Adrenal gland (tissue), 5 donors: ENCODE measurements at regions not wholly inside any gene's neighbourhood (a gene's known extent, or its start where the extent isn't known, plus 50 kb on each side); places are given as distances from the start of the nearest gene placed in this dataset.

Experiments
- POLR2A ChIP-seq, 2 donors: fragments of 450-650 bp; IDR thresholded peaks; one replicate each; pipeline ENCODE4 v1.6.1; 2017; ENCODE audit warnings: antibody characterized with exemption in 2 of 2, mild to moderate bottlenecking in 2 of 2, moderate library complexity in 1 of 2
- TF ChIP-seq, protein P1 (sequence below), 6 experiments: fragments of 450-650 bp in 4 of 6; fragments of 200-600 bp in 2 of 6; sonication (generic) in 1 of 6; IDR thresholded peaks; 1 replicate in 5 of 6; 2 replicates in 1 of 6; pipeline versions ENCODE4 v1.5.1 to v1.8.0; 2016 to 2021; ENCODE audit warnings: antibody characterized with exemption in 6 of 6, mild to moderate bottlenecking in 2 of 6, moderate library complexity in 1 of 6
- donor health status: DM: no; HTN: no; CAD: no.

DNA sequence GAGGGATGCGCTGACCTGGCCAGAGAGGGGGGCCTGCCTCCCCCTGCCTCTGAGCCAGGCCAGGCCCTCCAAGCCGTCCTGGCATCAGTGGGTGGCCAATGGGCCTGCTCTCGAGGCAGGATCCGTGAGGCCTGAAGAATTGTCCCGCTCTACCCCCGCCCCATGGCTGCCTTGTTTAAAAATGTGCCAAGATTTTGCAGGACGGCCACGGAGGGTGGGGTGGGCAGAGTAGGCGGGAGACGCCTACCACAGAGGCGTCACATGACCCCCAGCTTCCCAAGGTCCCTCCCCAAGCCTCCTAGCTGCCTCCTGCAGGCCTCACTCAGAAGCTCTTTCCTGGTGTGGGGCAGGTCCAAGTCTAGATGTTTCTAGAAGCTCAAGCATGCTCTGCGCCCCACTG is 69.5 kb downstream of the ENGASE start:
- TF ChIP-seq, protein P1, sequence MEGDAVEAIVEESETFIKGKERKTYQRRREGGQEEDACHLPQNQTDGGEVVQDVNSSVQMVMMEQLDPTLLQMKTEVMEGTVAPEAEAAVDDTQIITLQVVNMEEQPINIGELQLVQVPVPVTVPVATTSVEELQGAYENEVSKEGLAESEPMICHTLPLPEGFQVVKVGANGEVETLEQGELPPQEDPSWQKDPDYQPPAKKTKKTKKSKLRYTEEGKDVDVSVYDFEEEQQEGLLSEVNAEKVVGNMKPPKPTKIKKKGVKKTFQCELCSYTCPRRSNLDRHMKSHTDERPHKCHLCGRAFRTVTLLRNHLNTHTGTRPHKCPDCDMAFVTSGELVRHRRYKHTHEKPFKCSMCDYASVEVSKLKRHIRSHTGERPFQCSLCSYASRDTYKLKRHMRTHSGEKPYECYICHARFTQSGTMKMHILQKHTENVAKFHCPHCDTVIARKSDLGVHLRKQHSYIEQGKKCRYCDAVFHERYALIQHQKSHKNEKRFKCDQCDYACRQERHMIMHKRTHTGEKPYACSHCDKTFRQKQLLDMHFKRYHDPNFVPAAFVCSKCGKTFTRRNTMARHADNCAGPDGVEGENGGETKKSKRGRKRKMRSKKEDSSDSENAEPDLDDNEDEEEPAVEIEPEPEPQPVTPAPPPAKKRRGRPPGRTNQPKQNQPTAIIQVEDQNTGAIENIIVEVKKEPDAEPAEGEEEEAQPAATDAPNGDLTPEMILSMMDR (IDR thresholded peaks at IDR 0.05), result no peak
- TF ChIP-seq POLR2A (IDR thresholded peaks at IDR 0.05), result no peak
